NCI-H1930 (cell line): ENCODE measurements at regions not wholly inside any gene's neighbourhood (a gene's known extent, or its start where the extent isn't known, plus 50 kb on each side); places are given as distances from the start of the nearest gene placed in this dataset.

Experiments used
- DNase-seq, 2 experiments: peaks; one replicate each; lab custom pipeline; 2025; lab: John Stamatoyannopoulos, UW

DNA sequence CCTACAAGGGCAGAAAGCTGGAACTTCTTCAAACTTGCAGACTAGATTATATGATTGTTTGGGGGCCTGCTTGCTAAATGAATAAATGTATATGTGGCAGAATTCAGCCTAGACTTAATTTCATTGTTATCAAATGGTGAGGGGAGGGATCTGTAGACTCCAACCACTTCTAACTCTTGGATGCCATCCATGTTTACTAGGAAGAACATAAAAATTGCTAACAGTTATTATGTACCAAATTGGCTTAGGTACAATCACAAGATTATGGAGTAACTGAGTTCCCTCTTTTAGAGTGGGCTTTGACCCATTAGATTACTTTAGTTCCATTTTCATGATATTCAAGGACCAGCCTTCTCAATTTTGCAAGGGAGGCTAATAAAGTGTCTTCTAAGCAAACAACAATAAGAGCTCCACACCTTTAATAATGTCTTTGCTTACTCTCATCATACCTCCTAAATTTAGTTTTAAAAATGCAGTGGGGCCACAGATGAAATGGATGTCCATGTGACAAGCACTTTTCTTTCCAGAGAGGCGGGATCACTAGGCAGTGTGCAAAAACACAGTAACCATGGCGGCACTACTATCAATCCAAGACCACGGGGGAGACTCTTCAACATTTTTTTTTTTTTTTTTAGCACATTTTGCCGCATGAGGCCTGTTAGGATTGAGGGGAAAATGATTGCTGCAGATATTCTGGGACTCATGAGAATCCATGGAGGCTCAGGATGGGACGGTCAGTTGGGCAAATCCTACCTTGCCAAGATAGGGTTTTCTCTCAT lies 217.6 kb upstream of the SPRED2 start:
- DNase-seq = no peak

DNA sequence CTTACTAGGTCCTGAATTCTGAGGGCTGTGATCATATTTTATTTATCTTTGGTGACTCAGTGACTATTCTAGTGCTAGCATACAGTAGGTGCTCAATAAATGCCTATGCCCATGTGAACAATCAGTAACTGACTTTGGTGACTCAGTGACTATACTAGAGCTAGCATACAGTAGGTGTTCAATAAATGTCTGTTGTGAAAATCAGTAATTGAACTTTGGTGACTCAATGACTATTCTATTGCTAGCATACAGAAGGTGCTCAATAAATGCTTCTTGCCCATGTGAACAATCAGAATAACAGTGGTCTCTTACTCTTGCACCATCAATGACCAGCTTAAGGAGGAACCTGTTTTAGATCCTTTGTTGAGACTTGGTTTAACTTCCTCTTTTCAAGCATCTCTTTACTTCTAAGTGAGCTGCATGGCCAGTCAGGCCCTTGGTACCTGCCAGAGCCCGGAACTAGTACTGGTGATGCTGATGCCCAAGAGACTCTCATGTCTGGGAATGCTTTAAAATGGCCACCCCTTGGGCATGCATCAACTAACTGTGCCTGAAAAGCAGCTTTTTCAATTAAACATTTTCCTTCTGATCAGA lies 214.9 kb upstream of the SPRED2 start:
- DNase-seq = no peak

DNA sequence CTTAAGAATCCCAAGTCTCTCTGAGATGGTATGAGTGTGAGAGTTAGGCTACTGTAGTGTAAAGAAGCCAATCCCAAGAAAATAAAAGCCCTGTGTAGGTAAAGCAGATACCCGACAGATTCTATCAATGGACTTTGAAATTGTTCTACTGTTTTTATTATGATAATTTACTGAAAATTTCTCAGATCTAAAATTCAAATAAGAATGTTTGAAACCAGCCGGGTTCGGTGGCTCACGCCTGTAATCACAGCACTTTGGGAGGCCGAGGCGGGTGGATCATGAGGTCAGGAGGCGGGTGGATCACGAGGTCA lies 208.3 kb upstream of the SPRED2 start:
- no peak for DNase-seq

DNA sequence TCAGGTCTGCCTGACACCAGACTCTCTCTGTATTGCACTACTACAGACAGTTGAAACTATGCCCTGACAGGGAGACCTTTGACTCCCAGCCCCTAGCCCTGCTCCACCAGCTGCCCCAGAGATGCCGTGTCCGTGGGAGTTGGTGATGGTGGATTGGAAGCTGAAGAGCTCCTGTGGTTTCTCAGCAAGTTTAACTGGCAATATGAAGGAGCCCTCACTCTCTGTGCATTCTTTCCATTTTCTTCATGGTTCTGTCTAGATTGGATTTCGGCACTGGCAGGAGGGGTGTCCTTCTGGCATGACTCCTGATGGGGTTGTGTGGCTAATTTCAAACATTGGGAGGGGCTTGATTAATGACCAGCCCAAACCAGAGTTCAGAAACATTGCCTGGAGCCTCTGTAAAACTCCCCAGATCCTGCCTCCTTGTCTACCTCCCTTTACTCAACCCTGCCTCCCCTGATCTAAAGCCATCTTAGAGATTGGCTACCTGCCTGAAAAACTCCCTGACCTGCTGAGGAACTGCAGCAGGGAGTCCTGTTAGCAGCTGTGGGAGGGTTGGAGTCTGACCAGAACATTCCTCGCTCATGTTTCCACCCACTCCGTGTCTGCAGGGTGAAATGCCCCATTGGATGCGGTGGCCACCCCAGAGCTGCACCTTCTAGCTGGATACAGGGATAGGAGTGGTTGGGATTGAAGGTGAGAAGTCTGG lies 206.9 kb upstream of the SPRED2 start:
- DNase-seq = no peak

DNA sequence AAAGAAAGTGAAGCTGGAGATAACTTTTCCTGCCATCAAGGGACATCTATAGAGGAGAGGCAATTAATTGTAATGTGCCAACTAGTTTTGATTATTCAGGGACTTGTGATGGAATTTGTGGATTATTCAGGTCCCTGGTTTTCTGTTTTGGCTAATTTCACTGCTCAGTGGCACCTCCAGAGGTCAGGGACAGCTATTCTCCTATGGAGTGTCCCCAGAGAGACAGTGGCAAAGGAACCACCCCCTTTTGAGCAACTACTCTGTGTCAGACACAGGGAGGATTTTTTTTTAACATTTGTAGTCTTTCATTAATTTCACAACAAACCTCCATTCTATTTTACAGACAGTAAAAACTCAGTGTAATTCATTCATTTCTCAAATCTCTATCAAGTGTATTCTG lies 206.0 kb upstream of the SPRED2 start:
- no peak for DNase-seq

DNA sequence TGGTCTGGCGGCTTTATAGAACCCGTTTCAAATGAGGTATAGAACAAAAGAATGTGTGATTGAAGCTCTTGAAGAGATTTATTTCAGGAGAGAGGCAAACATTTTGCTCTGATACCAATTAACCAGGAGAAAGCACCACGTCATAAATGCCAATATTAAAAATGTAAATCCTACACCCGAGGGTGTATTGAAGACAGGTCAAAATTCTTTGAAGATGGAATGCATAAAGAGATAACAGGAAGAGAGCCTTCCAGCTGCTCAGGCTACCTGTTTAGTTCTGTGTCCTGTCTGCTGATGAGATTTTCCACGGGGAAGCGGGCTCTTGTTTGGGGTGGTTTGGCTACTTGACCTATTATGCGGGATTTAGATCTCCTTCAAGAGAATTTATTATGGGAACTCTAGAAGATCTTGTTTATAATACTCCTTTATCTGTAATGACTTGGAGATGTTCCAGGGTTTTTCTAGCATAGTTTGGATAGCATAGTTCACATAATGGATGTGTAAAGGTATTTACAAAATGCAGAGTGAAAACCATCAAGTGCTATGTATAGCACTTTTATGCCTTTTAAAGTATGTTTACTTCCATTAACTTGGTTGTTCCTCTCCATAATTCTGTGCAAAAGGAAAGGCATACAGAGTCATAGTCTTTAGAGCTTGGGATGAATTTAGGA lies 204.5 kb upstream of the SPRED2 start:
- no peak for DNase-seq

DNA sequence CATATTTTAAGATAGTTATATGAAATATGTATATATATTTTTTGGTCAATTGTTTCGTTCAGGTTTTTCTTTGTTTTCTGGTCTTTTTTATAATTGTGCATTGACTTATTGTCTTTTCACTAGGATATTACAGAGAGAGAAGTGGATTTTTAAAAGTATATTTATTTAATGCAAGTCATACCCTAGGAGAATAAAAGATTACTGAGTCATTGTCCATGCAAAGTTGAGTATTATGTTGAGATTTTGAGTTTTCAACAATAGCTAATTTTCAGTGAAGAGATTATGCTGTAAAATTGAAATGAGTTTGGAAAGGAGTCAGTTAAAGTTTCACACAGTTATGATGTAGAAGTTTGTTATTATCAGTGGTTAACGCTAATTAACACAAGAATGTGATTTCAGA lies 203.6 kb upstream of the SPRED2 start:
- DNase-seq = no peak

DNA sequence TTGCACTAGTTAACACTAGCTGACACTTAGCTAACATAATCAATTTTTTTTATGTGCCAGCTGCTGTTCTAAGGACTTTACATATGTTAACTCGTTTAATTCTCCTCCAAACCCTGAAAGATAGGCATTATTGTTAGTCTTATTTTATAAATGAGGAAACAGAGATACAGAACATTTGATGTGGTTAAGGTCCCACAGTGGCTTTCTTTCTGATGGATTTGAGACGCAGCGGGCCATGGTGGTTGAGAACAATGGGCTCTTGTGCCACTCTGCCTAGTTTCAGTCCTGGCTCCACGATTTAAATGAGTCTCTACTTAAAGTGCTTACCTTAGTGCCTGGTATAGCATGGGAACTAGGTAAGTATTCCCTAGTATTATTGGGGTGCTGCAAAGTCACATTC lies 201.9 kb upstream of the SPRED2 start:
- no peak for DNase-seq

DNA sequence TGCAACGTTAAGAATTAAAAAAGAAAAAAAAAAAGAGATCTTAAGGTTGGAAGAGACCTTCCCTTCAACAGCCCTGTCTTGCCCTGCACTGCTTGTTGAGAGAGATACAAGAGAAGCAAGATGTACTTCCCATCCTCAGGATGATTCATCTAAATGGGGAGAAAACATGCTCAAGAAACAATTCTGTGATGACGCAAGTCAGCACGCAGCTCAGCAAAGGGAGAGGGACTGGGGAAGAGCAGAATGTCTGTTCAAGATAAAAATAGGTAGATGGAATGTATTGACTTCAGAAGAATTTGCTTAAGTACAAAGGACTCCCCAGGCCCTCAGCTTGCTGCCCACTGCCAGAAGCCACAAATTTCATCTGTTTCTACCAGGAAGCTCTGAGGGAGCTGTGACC lies 198.2 kb upstream of the SPRED2 start:
- DNase-seq = no peak

DNA sequence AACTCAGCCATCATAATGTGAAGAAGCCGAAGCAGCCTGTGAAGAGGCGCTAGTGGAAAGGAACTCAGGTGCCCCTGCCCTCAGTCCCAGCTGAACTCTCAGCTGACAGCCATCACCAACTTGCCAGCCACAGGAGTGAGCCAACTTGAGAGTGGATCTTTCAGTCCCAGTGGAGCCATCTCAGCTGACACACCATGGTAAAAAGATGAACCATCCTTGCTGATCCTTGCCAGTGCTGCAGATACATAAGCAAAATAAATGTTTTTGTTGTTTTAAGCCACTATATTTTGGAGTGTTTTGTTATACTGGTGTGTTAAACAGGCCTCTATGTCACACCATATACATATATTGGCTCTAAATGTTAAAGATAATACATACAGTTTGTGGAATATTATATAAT lies 195.8 kb upstream of the SPRED2 start:
- no peak for DNase-seq

DNA sequence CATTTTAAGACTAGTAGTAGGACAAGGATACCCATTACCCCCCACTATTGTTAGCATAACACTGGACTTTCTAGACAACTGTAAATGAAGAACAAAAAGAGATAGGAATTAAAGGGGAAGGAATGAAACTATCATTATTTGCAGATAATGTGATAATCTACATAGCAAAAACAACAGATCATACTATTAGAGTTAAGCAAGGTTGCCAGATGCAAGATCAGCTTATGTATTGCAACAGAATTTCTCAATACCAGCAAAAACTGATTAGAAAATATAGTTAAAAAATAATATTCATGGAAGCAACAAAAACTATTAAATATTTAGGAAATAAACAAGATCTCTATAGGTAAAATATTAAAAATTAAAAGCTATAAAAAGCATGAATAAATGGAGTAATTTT lies 194.4 kb upstream of the SPRED2 start:
- no peak for DNase-seq

DNA sequence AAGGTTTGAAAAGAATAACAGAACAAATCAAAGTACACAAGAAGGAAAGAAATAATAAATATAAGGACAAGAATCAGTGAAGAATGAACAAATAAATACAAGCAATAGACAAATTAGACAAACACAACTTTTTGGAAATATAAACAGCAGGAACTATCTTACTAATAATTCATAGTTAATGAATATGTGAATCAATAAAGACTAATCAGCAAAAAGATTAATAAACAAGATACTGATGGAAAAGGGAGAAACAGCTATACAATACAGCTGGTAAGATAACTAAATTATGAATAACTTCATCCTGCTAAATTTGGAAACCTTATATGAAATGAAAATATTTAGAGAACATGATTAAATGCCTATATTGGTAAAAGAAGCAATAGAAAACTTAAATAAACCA lies 193.6 kb upstream of the SPRED2 start:
- DNase-seq = no peak

DNA sequence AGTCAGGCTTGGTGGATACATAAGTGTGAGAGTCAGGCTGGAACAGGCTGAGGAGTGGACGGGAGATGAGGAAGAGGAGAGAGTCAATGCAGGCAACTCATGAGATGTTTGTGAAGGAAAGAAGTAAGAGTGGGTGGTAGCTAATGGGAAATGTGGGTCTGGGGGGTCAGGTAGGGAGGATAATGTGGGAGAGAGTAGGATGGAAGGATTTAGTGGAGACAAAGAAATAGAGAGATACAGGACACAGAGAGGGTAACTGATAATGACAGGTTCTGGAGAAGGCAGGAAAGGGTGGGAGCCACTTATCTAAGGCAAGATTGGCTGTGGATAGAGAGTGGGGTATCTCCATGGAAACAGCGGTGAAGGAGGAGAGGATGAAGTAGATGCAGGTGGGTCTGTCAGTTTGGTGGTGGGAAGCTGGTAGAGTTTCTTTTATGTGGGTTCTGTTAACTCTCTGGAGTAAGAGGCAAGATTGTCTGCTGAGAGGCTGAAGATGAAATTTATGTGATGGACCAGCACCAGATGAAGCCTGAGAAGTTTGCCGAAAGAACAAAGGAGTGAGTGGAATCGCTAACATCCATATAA lies 190.6 kb upstream of the SPRED2 start:
- DNase-seq = no peak

DNA sequence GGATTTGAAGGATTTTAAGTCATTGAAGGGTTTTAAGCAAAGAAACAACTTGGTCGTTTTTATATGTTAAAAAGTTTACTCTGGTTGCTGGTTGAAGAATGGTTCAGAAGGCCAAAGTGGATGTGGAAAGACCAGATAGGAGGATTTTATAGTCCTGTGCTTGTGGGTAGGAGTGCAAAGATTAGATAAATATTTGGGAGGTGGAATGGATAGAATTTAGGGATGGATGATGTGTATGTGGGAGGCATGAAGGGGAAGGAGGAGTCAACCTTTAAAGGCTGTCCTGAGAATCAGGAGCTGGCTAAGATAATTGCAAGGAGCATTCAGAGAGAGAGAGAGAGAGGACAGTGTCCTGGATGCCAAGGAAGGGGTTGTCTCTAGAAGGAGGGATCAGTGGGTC lies 190.1 kb upstream of the SPRED2 start:
- no peak for DNase-seq

DNA sequence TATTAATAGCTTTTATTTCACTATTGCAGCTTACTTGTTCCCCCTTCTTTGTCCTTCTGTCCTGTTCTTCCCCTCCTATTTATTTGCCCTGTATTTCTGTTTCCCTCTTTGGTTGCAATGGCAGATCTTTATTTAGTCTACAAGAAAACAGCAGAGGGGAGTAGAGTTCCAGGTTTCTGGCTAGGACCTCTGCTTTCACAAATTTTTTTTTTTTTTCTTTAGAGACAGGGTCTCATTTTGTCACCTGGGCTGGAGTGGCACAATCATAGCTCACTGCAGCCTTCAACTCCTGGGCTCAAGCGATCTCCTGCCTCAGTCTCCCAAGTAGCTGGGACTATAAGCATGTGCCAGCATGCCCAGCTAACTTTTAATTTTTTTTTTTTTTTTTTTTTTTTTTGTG lies 188.1 kb upstream of the SPRED2 start:
- no peak for DNase-seq

DNA sequence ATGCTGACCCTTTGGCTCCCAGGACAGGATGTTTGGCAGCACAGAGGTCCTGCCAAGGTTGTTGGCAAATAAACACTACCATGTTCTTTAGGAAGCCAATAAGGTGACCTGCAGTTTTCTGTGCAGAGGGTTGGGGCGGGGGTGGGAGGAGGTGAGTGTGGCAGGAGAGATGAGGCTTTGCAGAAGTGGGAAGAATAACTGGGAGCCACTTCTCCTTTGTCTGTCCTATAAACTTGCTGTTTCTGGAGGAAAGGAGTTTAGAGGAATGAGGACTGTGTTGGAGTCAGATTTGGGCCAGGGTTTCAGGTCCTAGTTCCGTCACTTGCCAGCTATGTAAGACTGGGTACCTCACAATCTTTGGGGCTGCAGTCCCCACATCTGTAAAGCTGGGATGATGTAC lies 187.6 kb upstream of the SPRED2 start:
- DNase-seq = no peak

DNA sequence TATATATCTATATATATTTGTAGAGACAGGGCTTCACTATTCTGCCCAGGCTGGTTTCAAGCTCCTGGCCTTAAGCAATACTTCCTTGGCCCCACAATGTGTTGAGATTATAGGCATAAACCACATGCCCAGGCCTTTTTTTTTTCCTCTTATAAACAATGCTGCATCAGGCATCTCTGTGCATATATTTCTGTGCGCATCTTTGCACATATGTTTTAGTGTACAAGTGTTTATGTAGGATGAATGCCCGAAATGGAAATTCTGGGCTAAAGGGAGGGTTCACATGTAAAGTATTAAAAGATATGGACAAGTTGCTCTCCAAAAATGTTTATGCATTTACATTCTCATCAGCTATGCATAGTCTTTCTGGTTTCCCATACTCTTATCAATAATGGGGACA lies 183.2 kb upstream of the SPRED2 start:
- no peak for DNase-seq

DNA sequence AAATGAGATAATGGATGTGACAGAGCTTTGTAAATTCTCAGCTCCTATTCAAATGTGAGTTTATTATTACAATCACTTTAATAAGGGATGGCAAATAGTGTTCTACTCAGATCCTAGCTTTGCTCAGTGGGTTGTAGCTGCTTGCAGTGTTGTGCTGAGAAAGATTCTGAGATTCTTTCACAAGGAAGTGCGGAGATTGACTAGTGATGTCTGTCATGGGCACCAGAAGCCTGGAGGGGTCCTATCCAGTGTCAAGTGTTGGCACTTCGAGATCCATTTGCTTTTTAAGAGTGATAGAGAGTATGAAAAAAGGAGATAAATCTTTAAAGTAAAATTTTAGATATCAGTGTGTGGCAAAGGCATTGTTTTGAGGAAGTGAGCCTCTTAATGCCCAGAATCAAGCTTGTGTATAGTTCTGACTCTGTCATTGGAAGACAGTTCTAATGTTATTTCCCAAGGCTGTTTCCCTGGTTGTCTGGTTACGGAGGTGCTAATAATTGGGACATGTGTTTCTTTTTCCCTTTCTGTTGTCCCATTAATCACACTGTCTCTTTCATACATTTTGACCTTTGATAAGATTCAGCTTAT lies 181.7 kb upstream of the SPRED2 start:
- no peak for DNase-seq

DNA sequence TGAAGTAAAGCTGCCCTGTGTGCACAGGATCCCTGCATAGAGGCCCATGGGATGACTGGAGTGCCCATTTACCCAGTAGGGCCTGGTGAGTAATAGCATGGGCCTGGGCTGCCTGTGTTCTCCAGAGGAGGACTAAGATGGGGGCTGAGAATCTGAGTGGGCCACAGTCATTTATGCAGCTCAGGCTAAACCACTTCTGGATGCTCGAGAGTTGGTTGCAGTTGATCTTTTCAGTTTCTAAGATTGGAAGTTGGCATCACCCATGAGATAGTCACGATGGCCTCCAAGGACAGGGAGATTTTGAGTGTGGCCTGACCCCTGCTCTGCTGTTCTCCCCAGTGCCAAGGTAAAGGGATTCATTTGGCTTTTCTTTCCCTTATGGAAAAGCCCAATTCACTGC lies 179.1 kb upstream of the SPRED2 start:
- DNase-seq = no peak

DNA sequence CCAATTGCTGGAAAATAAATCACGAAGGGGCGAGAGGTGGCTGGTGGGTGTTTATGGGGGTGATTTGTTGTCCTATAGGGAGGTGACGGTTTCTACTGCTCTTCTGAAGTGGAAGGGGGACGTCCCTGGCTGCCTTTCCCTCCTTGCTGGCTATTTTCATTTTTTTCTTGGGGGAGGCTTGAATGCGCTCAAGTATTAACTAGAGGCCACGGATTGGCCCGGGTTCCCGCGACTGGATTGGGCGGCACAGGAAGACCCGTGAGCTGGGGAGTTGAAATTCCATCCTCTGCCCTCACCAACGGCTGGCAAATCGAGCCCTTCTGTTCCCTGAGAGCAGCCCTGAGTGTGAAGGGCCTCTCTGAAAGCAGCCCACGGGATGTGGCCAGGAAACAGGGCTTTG lies 176.5 kb upstream of the SPRED2 start:
- DNase-seq = no peak

DNA sequence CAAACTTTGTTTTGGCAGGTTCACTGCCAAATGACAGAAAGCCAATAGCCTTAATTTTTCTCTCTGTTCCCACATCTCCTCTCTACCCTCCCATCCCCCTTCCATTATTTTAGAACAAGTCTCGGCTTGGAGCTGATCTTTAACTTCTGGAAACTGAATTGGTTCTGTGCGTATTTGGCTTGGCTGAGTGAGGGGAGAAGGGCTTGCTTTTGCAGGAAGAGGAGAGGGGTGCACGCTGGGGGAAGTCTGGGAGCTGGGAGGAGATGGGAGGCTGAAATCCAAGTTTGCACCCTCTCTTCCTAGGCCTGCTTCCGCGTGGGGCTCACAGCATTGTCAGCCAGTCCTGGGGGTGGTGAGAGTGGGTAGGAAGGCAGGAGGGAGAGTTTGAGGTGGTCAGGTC lies 176.1 kb upstream of the SPRED2 start:
- DNase-seq = no peak

DNA sequence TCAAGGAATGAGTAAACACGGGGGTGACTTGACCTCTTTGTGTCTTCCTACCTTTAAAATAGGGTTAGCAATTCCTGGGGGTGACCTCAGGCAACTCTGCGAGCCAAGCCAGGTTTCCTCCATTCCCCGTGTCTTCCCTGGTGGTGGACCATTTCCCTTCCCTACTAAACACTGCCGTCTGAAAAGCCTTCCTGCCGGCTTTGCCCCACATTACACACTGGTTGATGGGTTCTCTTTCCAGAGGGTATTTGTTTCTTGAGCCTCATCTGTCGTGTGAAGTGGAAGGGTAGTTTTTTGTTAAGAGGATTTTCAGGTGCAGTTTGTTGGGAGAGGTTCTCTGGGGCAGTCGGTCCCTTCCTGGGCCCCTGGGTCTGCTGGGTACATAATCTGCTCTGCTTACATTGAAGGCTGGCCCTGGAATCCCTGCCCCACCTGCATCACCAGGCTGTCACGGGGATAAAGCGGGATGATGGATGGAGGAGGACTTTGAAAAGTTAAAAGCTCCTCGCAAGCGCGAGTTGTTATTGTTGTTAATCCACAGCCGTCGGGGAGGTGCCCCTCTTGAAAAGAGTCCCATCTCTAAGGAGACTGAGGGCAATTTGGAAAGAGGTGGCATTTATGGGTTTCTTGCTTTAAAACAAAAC lies 175.4 kb upstream of the SPRED2 start:
- no peak for DNase-seq
